KMS-11 (cell line): ENCODE measurements at regions not wholly inside any gene's neighbourhood (a gene's known extent, or its start where the extent isn't known, plus 50 kb on each side); places are given as distances from the start of the nearest gene placed in this dataset.

Experiments
- H2AFZ ChIP-seq: fragments of 200-600 bp; sonication (generic); 2 replicates; pipeline ENCODE4 v1.6.1; 2016; ENCODE audit warnings: antibody characterized with exemption, mixed run types, low read depth
- H3K27ac ChIP-seq: fragments of 200-600 bp; sonication (generic); 2 replicates; pipeline ENCODE4 v1.6.1; 2016; ENCODE audit warnings: mild to moderate bottlenecking, mixed run types
- H3K27me3 ChIP-seq: fragments of 200-600 bp; sonication (generic); 2 replicates; pipeline ENCODE4 v1.6.1; 2017; ENCODE audit warnings: mild to moderate bottlenecking, low read depth, mixed run types, moderate library complexity; ENCODE audit not compliant: insufficient read depth
- H3K36me3 ChIP-seq: fragments of 200-600 bp; sonication (generic); 2 replicates; pipeline ENCODE4 v1.6.1; 2017; ENCODE audit warnings: mild to moderate bottlenecking, mixed run types; ENCODE audit not compliant: insufficient read depth
- H3K4me1 ChIP-seq: fragments of 200-600 bp; sonication (generic); 2 replicates; pipeline ENCODE4 v1.6.1; 2016; ENCODE audit warnings: mild to moderate bottlenecking, low read depth, mixed run types; ENCODE audit not compliant: poor library complexity, severe bottlenecking
- H3K4me2 ChIP-seq: fragments of 200-600 bp; sonication (generic); 2 replicates; pipeline ENCODE4 v1.7.0; 2016; ENCODE audit warnings: mild to moderate bottlenecking, mixed run types
- H3K4me3 ChIP-seq: fragments of 200-600 bp; sonication (generic); IDR thresholded peaks from 2 replicates; pipeline ENCODE4 v1.6.1; 2017; ENCODE audit warnings: low read depth, low read length, mixed read lengths; ENCODE audit not compliant: insufficient read depth
- H3K79me2 ChIP-seq: fragments of 200-600 bp; sonication (generic); 2 replicates; pipeline ENCODE4 v1.6.1; 2016; ENCODE audit warnings: low read depth, mixed run types; ENCODE audit not compliant: insufficient read depth
- H3K9ac ChIP-seq: fragments of 200-600 bp; sonication (generic); 2 replicates; pipeline ENCODE4 v1.6.1; 2016; ENCODE audit warnings: mild to moderate bottlenecking, mixed run types
- H4K20me1 ChIP-seq: fragments of 200-600 bp; sonication (generic); 2 replicates; pipeline ENCODE4 v1.6.1; 2016; ENCODE audit warnings: mild to moderate bottlenecking, mixed run types; ENCODE audit not compliant: insufficient read depth
- CTCF ChIP-seq: fragments of 200-600 bp; sonication (generic); conservative IDR thresholded peaks from 2 replicates; pipeline ENCODE4 v1.6.1; 2017; ENCODE audit warnings: low read depth, mild to moderate bottlenecking, antibody characterized with exemption, low read length, moderate library complexity, mixed read lengths

- Histone ChIP-seq H3K9ac (no peak overlapping the region), H3K36me3 (no peaks in the 10 kb centered on the region), H3K4me2 (no peak overlapping the region), H3K4me3 (no peak overlapping the region), H3K27ac (no peak overlapping the region), H2AFZ (no peak overlapping the region), H3K79me2 (no peaks in the 10 kb centered on the region), H4K20me1 (no peaks in the 10 kb centered on the region), H3K27me3 (no peaks in the 10 kb centered on the region), H3K4me1 (no peaks in the 10 kb centered on the region)
- TF ChIP-seq CTCF = no peak
Observed at GRCh38 chr22:47651216-47651987, 889.0 kb downstream of the TBC1D22A start.

- Histone ChIP-seq H3K4me3 (no peak overlapping the region), H3K27ac (no peak overlapping the region), H3K27me3 (no peaks in the 10 kb centered on the region)
Observed at GRCh38 chr22:47647720-47648119, 885.3 kb downstream of the TBC1D22A start.

GRCh38 chr22:47647181-47647580, 884.7 kb downstream of the TBC1D22A start:
- TF ChIP-seq CTCF = no peak
- H3K4me1 ChIP-seq = no peaks in the 10 kb centered on the region
- no peaks in the 10 kb centered on the region for H3K79me2 ChIP-seq
- H2AFZ ChIP-seq = no peak overlapping the region
- no peak overlapping the region for H3K9ac ChIP-seq
- no peaks in the 10 kb centered on the region for H4K20me1 ChIP-seq
- H3K4me3 ChIP-seq = no peak overlapping the region
- no peaks in the 10 kb centered on the region for H3K36me3 ChIP-seq
- H3K27me3 ChIP-seq = no peaks in the 10 kb centered on the region
- H3K27ac ChIP-seq = no peak overlapping the region
- no peak overlapping the region for H3K4me2 ChIP-seq

More at GRCh38 chr22:47647720-47648119, 885.3 kb downstream of the TBC1D22A start:
- Histone ChIP-seq H2AFZ (no peak overlapping the region), H3K9ac (no peak overlapping the region), H4K20me1 (no peaks in the 10 kb centered on the region), H3K36me3 (no peaks in the 10 kb centered on the region), H3K4me1 (no peaks in the 10 kb centered on the region), H3K4me2 (no peak overlapping the region), H3K79me2 (no peaks in the 10 kb centered on the region)
- no peak for TF ChIP-seq CTCF

- TF ChIP-seq CTCF = no peak
- no peaks in the 10 kb centered on the region for H3K79me2 ChIP-seq
- H2AFZ ChIP-seq = no peak overlapping the region
- no peak overlapping the region for H3K4me3 ChIP-seq
- no peak overlapping the region for H3K27ac ChIP-seq
- H3K4me2 ChIP-seq = no peak overlapping the region
- H3K36me3 ChIP-seq = no peaks in the 10 kb centered on the region
- H3K27me3 ChIP-seq = no peaks in the 10 kb centered on the region
- H4K20me1 ChIP-seq = no peaks in the 10 kb centered on the region
- no peak overlapping the region for H3K9ac ChIP-seq
- H3K4me1 ChIP-seq = no peaks in the 10 kb centered on the region
Observed at GRCh38 chr22:47645923-47646322, 883.5 kb downstream of the TBC1D22A start.
